HG02870 (cell line): ENCODE measurements at regions not wholly inside any gene's neighbourhood (a gene's known extent, or its start where the extent isn't known, plus 50 kb on each side); places are given as distances from the start of the nearest gene placed in this dataset.
"Not testable (repeated sequence)": the region's sequence is repeated elsewhere in the genome, so short reads cannot be mapped to it uniquely, and the experiment has no call there.

ENCODE experiments used
- ATAC-seq: cut with Tn5 transposase; IDR thresholded peaks from one replicate; pipeline ENCODE4 v1.9.1; 2021; ENCODE audit warnings: mild to moderate bottlenecking, moderate library complexity; ENCODE audit not compliant: unreplicated experiment

DNA sequence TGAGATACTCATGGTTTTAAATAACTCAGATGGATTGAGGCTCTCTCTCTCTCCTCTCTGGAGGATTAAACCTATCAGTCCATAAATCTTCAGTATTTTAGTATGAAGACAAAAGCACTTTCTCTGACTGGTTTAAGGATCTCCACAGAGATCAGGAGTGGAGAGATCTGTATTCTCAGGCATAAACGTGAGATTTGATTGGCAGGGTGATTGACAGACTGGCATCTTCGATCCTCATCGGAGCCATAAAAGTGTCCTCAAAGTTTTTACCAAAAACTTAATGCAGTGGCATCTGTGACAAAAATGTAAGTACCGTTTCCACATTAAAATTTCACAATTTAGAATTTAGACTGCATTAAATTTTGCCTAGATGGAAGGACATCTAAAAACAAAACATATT, 870.1 kb downstream of the KCNJ2 start:
- no peak for ATAC-seq

DNA sequence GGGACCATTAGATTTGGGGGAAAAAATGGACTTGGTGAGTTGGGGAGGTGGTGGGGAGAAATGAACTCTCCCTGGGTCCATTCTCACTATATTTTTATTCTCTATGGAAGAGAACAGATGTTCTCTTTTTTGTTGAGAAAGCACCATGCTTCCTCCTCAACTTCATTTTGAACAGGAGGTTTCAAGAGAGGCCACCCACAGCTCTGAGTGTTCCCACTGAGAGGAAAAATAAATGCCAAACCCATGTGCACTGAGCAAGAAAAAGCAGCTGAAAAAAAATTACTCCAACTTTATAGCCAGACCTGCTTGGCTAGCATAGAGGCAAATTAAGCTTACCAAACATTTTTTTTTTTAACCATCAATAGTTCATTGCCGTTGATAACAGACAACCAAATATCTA, 883.6 kb downstream of the KCNJ2 start:
- no peak for ATAC-seq

DNA sequence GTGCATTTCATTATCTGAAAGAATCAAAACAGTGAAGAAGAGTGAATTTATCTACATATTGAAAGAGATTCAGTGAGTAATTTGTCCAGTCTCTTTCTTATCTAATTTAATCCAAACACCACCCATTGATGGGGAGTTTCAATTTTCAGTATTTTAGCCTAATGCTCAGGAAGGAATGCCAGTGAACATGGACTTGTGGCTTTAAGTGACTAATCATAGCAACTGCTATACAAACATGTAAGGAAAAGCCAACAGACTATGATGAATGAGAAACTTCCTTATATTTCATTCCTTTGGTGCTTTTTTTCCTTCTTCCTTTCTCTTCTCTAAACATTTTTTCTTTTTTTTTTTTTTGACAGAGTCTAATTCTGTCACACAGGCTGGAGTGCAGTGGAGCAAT, 885.8 kb downstream of the KCNJ2 start:
- no peak for ATAC-seq

DNA sequence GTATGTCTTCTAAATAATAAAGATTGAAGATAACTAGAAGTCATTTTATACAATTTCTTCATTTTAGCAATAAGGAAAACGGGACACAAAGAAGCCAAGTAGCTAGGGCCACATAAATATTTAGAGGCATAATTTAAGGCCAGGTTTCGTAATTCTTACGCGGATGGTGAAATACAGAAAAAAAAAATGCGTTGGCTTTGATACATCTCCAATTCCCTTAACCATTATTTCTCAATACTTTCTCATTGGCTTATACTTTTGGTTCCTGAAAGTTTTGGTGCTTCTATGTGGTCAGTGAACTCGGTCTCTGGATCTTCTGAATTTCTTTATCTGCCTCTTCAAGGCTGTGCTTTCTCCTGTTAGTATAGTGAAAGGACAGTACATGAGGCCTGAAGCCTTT, 888.1 kb downstream of the KCNJ2 start:
- ATAC-seq, result no peak

DNA sequence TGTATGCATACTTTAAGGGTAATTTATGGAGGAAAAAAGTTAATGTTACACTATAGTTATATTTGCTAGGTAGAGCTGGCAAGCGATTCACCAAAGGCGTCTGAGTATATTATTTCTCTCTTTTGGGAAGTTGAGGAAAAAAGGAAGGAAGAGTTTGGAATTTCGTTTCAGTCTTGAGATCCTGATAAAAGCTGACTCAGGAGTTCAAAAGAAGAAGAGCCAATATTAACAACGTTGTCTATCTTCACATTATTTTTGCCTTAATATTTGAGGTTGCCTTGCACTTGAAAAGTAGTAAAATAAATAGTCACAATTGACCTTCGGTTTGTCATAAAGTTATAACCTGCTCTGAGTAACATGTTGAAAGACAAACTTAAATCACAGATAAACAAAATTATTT, 888.6 kb downstream of the KCNJ2 start:
- no peak for ATAC-seq

DNA sequence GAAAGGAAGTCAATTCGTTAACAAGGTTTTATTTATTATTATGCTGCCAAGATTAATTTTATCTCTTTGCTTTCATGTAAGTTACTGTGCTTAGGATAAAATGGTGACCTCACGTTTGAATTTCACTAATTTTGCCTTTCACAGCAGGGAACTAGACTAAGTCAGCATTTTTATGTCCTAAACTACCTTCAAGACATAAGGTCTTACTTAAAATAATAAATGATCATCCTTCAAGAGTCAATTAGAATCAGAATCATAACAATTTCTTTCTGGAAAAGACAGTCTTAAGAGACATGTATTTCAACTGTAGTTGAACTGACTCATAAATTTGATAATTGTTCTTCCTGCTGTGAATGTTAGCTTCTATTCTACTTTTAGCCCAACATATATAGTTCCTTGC, 893.8 kb downstream of the KCNJ2 start:
- no peak for ATAC-seq

DNA sequence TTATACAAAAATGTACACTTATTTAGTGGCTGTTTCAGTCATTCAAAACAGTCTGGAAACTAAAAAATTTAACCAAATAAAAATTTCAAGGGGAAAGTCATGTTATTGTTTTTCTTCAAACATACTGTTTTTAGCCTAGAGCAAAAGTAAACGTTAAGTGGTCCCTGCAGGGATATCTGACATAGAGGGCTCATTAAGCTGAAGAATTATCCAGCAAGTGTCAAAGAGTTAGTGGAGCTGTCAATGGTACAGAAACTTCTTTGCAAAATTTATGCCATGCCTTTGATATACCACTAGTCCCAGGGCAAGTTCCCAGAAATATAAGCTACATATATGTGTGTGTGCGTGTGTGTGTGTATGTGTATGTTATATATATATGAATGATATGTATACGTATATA, 894.2 kb downstream of the KCNJ2 start:
- no peak for ATAC-seq

DNA sequence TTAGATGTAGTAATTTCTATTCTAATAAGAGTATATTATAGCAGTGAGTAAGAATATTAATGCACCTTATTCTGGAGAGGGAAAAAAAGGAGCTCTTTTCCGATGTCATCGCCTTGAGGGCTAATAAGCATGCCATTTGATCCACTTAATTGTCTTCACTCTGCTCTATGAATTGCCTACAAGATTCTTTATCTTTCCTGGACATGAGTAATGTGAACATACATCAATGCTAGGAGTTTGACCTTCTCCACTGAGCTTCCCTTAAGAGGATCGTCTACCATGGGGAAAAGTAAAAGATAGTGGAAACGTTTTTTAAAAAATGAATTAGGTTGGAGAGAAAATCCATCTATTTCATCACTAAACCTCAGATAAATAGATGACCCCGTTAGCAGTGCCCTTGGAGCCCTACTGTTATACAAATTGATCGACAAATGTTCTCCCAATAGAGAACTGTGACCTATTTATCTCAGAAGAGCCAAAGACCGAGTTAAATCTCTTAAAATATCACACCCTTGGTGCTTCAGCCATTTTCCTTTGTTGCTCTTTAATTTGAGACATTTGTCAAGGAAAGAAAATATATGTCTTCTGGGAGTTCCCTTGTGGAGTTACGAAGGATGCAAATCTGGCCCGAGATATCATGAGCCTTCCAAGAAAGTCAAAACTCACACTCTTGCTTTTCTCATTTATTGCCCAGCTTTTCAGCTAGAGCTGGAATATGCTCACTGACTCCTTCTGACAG, 898.5 kb downstream of the KCNJ2 start:
- no peak for ATAC-seq

DNA sequence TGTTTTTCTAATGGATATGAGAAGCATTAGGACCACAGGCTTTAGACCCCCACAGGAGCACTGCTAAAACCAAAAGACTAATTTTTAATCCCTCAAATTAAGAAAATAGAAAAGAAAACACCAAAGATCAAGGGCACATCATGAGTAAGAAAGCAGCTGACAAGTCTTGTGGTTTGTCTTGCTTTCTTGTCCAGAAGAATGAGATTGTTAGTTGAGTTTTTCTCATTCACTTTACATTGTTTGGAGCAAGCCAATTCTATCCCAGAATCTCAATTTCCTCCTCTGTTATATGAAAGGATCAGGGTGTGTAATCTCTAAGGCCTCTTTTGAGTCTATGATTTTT, 899.0 kb downstream of the KCNJ2 start:
- ATAC-seq, result no peak

DNA sequence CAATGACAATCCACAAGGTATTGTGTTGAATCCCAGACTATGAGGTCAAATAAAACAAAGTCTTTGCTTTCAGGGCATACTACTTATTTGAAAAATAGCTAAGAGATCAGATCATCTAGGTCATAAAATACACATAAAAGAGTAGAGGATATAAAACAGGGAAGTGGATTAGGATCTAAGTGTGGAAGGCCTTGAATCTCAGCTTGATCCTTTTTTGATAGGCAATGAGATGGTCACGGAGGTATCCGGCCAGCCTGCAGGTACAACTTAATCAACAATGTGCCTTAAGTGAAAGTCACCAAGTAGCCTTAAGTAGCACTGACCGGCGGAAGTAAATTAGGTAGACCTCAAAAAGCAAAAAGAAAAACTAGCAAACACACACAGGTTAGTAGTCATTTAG, 901.7 kb downstream of the KCNJ2 start:
- ATAC-seq, result no peak

DNA sequence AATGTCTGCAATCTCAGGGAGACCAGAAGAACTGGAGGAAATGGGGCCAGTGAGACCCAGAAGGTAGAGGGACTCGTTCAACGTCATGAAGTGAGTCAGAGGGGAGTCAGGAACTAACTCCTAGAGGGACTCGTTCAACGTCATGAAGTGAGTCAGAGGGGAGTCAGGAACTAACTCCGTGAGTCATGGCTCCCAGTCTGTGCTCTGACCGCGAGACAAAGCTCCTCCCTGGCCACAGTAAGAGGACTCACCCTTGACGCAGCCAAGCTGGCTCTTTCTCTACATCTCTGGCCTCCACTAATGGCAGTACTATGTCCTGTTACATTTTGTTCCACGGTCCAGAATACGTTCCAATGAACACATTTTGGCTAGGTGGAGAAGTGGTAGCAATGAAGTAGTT, 902.5 kb downstream of the KCNJ2 start:
- no peak for ATAC-seq

DNA sequence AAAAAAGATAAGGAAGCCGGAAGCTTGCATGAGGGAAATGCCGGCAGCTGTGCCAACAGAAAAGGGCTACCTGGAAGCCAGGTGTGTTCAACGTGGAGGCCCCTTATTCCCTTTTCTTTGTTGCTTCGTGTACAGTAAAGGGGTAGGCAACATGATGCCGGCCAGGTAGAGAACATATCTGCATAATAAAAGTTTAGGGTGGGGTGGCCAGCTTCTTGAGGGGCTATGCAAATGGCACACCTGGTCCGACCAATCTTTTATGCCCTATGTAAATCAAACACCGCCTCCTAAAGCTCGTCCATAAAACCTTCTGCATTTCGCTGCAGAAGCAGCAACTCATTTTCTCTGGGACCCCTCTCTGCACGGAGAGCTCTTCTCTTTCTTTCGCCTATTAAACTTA, 911.6 kb downstream of the KCNJ2 start:
- ATAC-seq, result no peak

DNA sequence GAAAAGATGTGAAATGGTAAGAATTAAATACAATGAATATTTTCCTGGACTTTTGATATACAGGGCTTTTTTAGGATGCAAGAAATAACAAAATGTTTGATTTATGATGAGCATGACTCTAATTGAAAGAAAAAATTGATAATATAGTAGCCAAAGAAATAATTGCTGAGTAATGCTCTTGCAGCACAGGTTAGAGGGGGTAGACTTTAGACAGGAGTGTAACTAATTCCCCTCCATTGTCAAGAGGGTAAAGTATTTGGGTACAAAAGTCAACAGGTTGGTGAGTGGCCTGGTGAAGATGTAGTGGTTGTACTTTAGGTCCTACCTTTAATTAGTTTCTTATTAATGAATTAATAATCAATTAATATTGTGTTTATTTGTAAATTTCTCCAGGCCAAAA, 912.3 kb downstream of the KCNJ2 start:
- no peak for ATAC-seq

DNA sequence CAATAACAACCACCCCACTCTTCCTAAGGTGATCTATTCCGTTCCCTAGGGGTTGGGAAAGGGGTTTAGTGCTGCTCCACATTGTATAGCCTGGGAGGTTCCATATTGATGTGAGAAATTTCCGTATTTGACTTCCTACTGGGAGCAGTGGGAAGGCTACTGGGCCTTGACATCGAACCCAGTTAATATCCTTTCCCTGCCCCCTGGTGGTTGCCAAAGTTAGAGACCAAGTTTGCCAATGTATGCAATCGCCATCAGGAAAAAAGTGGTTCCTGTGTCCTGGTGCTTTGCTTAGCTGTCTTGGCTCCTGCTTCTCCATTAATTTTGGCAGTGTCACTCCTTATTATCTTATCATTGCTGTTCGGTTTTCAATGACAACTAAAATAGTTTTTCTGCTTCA, 914.9 kb downstream of the KCNJ2 start:
- no peak for ATAC-seq

DNA sequence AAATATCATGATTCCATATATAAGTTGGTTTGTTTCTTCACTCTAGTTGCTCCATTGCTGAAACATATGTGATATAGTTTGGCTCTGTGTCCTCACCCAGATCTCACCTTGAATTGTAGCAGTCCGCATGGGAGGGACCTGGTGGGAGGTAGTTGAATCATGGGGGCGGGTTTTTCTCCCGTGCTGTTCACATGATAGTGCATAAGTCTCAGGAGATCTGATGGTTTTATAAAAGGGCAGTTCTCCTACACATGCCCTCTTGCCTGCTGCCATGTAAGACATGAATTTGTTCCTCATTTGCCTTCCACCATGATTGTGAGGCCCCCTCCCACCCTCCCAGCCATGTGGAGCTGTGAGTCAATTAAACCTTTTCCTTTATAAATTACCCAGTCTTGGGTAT, 915.5 kb downstream of the KCNJ2 start:
- ATAC-seq, result no peak

DNA sequence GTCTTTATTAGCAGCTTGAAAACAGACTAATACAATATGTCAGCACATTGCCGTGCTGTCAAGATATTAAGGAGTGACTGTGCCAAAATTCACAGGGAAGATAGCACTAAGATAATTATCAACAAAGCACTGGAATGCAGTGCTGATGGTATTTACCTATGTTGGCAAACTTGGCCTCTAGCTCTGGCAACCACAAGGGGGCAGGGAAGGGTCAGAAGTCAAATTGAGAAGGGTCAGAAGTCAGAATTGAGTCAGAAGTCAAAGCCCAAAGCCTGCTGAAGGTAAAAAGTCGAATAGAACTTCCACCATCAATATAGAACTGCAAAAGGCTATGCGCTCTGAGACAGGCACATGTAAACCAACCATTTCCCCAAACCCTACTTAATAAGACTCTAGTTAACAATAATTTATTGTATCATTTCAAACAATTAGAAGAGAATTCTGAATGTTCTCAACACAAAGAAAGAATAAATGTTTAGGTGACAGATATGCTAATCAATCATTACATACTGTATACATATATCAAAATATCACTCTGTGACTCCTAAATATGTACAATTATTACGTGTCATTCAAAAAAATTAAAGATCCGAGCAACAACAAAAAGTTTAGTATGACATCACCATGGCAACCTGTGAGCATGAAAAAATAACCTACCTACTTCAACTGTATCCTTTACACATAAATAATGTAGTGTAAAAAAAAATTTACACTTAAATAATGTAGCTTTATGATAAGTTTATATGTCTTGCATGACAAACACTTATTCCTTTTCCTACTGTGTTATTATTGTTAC, 916.1 kb downstream of the KCNJ2 start:
- no peak for ATAC-seq

DNA sequence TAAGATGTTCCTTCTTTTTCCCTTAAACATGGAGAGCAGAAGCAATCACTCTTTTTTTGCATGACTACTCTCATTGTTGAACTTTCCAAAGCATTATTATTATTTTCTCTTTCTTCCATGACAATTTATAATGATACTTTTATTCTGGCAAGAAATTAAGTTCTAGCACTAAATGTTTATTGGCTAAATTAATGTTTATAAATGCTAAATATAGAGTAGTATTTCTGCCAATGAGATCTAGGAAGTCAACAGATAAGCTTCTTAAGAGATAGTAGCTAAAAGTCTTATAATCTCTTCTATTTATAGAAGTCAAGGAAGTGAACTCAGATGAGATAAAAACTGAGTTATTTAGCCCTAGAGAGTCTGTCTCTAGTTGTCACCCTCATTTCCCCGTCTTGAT, 920.1 kb downstream of the KCNJ2 start:
- ATAC-seq, result no peak

DNA sequence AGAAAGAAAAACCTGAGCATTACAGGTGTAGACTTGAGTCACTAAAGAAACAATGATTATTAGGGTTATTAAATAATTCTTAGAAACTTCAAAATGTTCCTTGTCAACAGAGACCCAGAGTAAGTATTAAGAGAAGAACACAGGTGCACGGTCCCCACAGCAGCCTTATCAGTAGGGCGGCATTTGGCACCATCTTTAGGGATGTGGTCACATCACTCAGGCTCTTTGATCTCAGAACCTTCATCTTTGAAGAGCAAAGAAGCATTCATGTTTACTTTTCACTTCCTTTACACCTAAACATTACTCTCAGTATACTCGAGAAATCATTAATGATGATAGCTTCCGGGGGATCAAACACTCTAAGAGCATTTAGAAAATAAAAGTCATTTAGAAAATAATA, 928.7 kb downstream of the KCNJ2 start:
- ATAC-seq, result no peak

DNA sequence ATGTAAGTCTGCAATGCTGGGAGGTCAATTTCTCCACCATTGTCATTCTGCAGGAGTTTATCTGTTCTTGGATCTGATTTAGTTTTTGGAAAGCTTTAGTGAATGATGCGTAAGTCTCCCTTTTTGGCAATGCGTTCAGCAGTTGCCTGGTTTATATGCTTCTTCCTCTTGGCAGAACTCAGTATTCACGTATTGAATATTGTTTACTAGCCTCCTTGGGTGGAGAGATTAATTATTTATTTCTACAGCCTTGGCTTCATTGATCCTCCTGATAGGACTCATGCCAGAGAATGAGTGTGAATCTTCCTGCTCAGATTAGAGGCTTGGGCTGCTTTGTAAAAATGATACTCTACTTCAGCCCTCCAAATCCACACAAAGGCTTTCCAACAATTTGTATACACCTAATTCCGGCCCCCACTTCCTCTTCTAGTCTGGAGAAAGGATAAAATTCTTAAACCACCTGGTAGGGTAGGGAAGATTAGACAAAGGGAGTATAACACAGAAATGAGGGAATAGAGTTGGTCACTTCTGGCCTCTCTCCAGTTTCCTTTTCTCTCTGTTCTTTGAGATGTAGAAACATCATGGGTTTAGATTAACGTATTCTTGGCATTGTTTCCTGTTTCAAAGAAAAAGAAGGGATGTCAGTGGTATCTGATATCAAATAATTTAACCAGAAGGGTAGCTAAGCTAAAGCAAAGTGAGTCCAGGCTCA, 929.8 kb downstream of the KCNJ2 start:
- no peak for ATAC-seq

DNA sequence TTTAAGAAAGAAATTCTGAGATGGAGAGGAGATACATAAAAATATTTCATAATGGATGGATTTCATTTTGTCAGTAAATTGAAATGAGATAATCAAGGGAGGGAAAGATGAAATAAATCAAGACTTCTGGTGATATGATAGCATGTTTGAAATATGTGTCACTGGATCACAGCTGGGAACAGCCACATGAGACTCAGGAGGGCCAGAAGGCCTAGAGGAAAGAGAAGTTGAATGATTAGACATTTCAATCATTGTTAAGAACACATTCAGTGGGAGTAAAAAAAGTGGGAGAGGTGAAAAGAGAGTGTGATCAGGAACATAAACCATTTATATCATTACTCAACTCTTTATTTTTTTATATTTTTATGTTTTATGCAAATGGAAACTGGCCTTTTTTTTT, 933.4 kb downstream of the KCNJ2 start:
- ATAC-seq, result no peak

DNA sequence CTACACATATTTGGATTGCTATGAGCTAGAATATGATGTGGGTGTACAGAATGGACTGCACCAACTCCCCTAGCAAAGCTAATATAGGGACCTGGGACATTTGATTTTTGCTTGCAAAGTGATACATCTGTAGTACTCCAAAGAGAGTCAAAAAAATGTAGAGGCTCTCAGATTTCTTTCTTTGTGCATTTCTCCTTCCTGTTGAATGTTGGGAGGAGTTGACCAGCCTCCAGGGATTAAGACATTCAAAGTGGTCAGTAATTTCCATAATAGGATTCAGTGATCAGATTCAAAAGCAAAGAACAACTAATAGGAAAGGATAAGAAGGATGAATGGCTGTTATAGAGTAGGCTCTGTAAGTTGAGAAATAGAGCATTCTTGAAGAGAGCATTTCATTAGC, 934.9 kb downstream of the KCNJ2 start:
- no peak for ATAC-seq

DNA sequence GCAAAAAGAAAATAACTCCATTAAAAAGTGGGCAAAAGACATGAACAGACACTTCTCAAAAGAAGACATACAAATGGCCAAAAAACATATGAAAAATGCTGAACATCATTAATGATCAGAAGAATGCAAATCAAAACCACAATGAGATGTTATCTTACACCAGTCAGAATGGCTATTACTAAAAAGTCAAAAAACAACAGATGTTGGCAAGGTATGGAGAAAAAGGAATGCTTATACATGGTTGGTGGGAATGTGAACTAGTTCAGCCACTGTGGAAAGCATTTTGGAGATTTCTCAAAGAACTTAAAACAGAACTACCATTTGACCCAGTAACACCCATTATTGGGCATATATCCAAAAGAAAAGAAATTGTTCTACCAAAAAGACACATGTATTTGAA, 936.7 kb downstream of the KCNJ2 start:
- ATAC-seq, result not testable (repeated sequence)
